ENCODE measurements at regions not wholly inside any gene's neighbourhood (a gene's known extent, or its start where the extent isn't known, plus 50 kb on each side); places are given as distances from the start of the nearest gene placed in this dataset.

GRCh38 chr9:119533504-119533903, 164.3 kb upstream of the BRINP1 start:
- TF ChIP-seq CTCF (IDR thresholded peaks at IDR 0.05) (no peak), TCF7L2 (IDR thresholded peaks at IDR 0.05; ENCODE audit: low read depth, low read length) (no peak), REST (IDR thresholded peaks at IDR 0.05; ENCODE audit: insufficient read depth in 1 of 2, low read depth in 2 of 2, low read length in 1 of 2) (no peak), POLR2AphosphoS5 (IDR thresholded peaks at IDR 0.05; ENCODE audit: low read depth, low read length) (no peak)
